Sigmoid colon (tissue), 4 donors: ENCODE measurements at regions not wholly inside any gene's neighbourhood (a gene's known extent, or its start where the extent isn't known, plus 50 kb on each side); places are given as distances from the start of the nearest gene placed in this dataset.

ENCODE experiments used
- EP300 ChIP-seq, 4 donors: sonication (generic); formaldehyde crosslinking; IDR thresholded peaks; one replicate each; pipeline ENCODE4 v1.6.1; 2017; ENCODE audit warnings: antibody characterized with exemption in 4 of 4
- POLR2A ChIP-seq, 2 donors: fragments of 450-650 bp; IDR thresholded peaks; one replicate each; pipeline ENCODE4 v1.6.1; 2016; ENCODE audit warnings: antibody characterized with exemption in 2 of 2, mild to moderate bottlenecking in 2 of 2, moderate library complexity in 2 of 2
- POLR2AphosphoS5 ChIP-seq, 4 donors: sonication (generic); formaldehyde crosslinking; IDR thresholded peaks; one replicate each; pipeline ENCODE4 v1.6.1; 2017; ENCODE audit warnings: antibody characterized with exemption in 4 of 4
- TF ChIP-seq, protein P1 (sequence below), 4 experiments: fragments of 450-650 bp in 3 of 4; fragments of 200-600 bp in 1 of 4; IDR thresholded peaks; one replicate each; pipeline ENCODE4 v1.5.1; 2016 to 2019; ENCODE audit warnings: antibody characterized with exemption in 4 of 4, mild to moderate bottlenecking in 3 of 4, moderate library complexity in 2 of 4

DNA sequence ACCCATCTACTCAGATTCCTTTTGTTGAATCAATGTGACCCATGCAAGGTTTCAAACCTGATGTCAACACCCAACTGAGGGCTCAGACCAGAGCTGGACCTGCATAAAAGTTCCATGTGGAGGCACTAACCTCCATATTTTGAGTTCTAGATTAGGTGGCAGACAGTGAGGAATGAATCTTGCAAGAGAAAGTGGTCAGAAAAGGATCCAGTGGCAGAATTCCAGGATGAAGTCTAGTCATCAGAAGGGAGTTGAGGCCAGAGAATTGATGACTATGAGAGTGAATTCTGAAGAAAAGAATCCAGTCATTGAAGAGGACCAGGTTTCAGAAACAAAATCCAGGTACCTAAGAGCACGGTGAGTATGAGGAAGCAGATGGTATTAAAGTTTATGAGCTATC is 205.1 kb upstream of the RGMB start:
- TF ChIP-seq POLR2A (IDR thresholded peaks at IDR 0.05) (no peak), POLR2AphosphoS5 (IDR thresholded peaks at IDR 0.05) (no peak), EP300 (IDR thresholded peaks at IDR 0.05) (no peak)
- TF ChIP-seq, protein P1, sequence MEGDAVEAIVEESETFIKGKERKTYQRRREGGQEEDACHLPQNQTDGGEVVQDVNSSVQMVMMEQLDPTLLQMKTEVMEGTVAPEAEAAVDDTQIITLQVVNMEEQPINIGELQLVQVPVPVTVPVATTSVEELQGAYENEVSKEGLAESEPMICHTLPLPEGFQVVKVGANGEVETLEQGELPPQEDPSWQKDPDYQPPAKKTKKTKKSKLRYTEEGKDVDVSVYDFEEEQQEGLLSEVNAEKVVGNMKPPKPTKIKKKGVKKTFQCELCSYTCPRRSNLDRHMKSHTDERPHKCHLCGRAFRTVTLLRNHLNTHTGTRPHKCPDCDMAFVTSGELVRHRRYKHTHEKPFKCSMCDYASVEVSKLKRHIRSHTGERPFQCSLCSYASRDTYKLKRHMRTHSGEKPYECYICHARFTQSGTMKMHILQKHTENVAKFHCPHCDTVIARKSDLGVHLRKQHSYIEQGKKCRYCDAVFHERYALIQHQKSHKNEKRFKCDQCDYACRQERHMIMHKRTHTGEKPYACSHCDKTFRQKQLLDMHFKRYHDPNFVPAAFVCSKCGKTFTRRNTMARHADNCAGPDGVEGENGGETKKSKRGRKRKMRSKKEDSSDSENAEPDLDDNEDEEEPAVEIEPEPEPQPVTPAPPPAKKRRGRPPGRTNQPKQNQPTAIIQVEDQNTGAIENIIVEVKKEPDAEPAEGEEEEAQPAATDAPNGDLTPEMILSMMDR (IDR thresholded peaks at IDR 0.05) = no peak
